Spleen (tissue), 11 donors: ENCODE measurements at regions not wholly inside any gene's neighbourhood (a gene's known extent, or its start where the extent isn't known, plus 50 kb on each side); places are given as distances from the start of the nearest gene placed in this dataset.
A peak's percentile ranks its signal among the peaks of the same experiment; 100 is the strongest.

Experiments used
- DNase-seq: peaks from one replicate; pipeline ENCODE4 v3.0.0-alpha.2; 2020
- H3K27ac ChIP-seq, 8 donors: fragments of 200-600 bp; sonication (generic) in 7 of 8; 1 replicate in 4 of 8; 2 replicates in 4 of 8; pipeline versions ENCODE4 v1.5.0 to v1.8.0; 2016 to 2021; ENCODE audit warnings: inconsistent platforms in 4 of 8, mild to moderate bottlenecking in 4 of 8, moderate library complexity in 1 of 8
- H3K27me3 ChIP-seq, 7 donors: fragments of 200-600 bp; sonication (generic) in 6 of 7; replicated peaks in 1 of 7; 1 replicate in 4 of 7; 2 replicates in 3 of 7; pipeline versions ENCODE4 v1.5.0 to v1.8.0; 2016 to 2021; ENCODE audit warnings: inconsistent platforms in 3 of 7, mild to moderate bottlenecking in 1 of 7
- H3K36me3 ChIP-seq, 6 donors: fragments of 200-600 bp; sonication (generic) in 5 of 6; 1 replicate in 4 of 6; 2 replicates in 2 of 6; pipeline versions ENCODE4 v1.5.0 to v1.8.0; 2016 to 2021; ENCODE audit warnings: inconsistent platforms in 2 of 6
- H3K4me1 ChIP-seq, 6 donors: fragments of 200-600 bp; sonication (generic) in 5 of 6; 1 replicate in 3 of 6; 2 replicates in 3 of 6; pipeline versions ENCODE4 v1.5.0 to v1.8.0; 2016 to 2021; ENCODE audit warnings: inconsistent platforms in 3 of 6
- H3K4me3 ChIP-seq, 8 donors: fragments of 200-600 bp; sonication (generic) in 7 of 8; 1 replicate in 4 of 8; 2 replicates in 4 of 8; pipeline versions ENCODE4 v1.5.0 to v1.8.0; 2016 to 2021; ENCODE audit warnings: inconsistent platforms in 4 of 8, mild to moderate bottlenecking in 4 of 8, moderate library complexity in 2 of 8
- H3K9me3 ChIP-seq, 8 donors: fragments of 200-600 bp; sonication (generic) in 7 of 8; 1 replicate in 4 of 8; 2 replicates in 4 of 8; pipeline versions ENCODE4 v1.5.0 to v1.8.0; 2016 to 2021; ENCODE audit warnings: inconsistent platforms in 4 of 8
- CTCF ChIP-seq, 11 experiments: fragments of 200-600 bp in 7 of 11; fragments of 450-650 bp in 4 of 11; sonication (generic) in 4 of 11; IDR thresholded peaks in 8 of 11; conservative IDR thresholded peaks in 3 of 11; 1 replicate in 7 of 11; 2 replicates in 4 of 11; pipeline versions ENCODE4 v1.4.0 to v1.8.0; 2016 to 2021; ENCODE audit warnings: antibody characterized with exemption in 11 of 11, inconsistent platforms in 4 of 11, mild to moderate bottlenecking in 1 of 11
- POLR2A ChIP-seq, 3 donors: fragments of 450-650 bp; IDR thresholded peaks; one replicate each; pipeline ENCODE4 v1.5.1; 2017; ENCODE audit warnings: antibody characterized with exemption in 3 of 3, mild to moderate bottlenecking in 1 of 3
- POLR2AphosphoS5 ChIP-seq, 3 donors: sonication (generic); formaldehyde crosslinking; IDR thresholded peaks; one replicate each; pipeline ENCODE4 v1.5.1; 2017; ENCODE audit warnings: antibody characterized with exemption in 3 of 3
- WGBS, 5 donors: extraction: QIAGEN DNeasy Blood & Tissue Kit in 3 of 5; methylation state at CpG; one replicate each; pipeline versions ENCODE4 v1.1.5 to v1.1.7; 2013 to 2018; 5-methylcytosine and 5-hydroxymethylcytosine counted together
- intact Hi-C: fragments of 100-400 bp; cut with DNase I; formaldehyde crosslinking; loops from one replicate; pipeline ENCODE4 v1.15.0; 2023; ENCODE audit warnings: low total_unique reads
- donor health status: healthy with polysubstance abuse.
- donor health status: DM: no; HTN: no; CAD: no; lungs with moderate emphysema.
- donor health status: DM: no; HTN: no; CAD: no.
- donor health status: Bipolar disorder and iron deficiency.
- donor health status: healthy.
- donor health status: DM: no; HTN: no; CAD: no.
- donor health status: DM: yes; HTN: yes; CAD: no.

- DNase-seq, result no peak
- intact Hi-C loops, result no loop called here
- Histone ChIP-seq H3K27ac (no peak overlapping the region), H3K36me3 (no peaks in the 10 kb centered on the region), H3K27me3 (no peaks in the 10 kb centered on the region), H3K4me3 (no peak overlapping the region), H3K4me1 (peaks cover 0 to 3% (median 0%) of the 10 kb centered on the region in 6 donors), H3K9me3 (peaks cover 0 to 4% (median 0%) of the 10 kb centered on the region in 8 donors)
- TF ChIP-seq CTCF (IDR thresholded peaks at IDR 0.05 in 8 of 11, conservative IDR thresholded peaks at IDR 0.05 in 3 of 11) (no peak), POLR2AphosphoS5 (IDR thresholded peaks at IDR 0.05) (no peak), POLR2A (IDR thresholded peaks at IDR 0.05) (no peak)
- 48 to 93% (median 64%) methylated on average over 2 of the region's 2 CpGs for whole genome bisulfite sequencing, 5 donors
These were observed 729.6 kb upstream of the PTBP2 start for GRCh38 chr1:95991787-95992520.

GRCh38 chr1:95994643-95995042 is 726.9 kb upstream of the PTBP2 start:
- intact Hi-C loops, result no loop called here
- Histone ChIP-seq H3K4me1 (peaks cover 0 to 3% (median 0%) of the 10 kb centered on the region in 6 donors), H3K9me3 (peaks cover 0 to 6% (median 0%) of the 10 kb centered on the region in 8 donors), H3K27me3 (no peaks in the 10 kb centered on the region), H3K36me3 (no peaks in the 10 kb centered on the region), H3K27ac (no peak overlapping the region), H3K4me3 (peak overlapping the region in 1 of 8 donors; percentile 10)
- 21 to 62% (median 29%) methylated on average over 1 of the region's 1 CpG for WGBS, 5 donors
- no peak for TF ChIP-seq CTCF (IDR thresholded peaks at IDR 0.05 in 8 of 11, conservative IDR thresholded peaks at IDR 0.05 in 3 of 11)
- TF ChIP-seq POLR2A (IDR thresholded peaks at IDR 0.05), result no peak
- TF ChIP-seq POLR2AphosphoS5 (IDR thresholded peaks at IDR 0.05), result no peak
- DNase-seq, result no peak

DNA sequence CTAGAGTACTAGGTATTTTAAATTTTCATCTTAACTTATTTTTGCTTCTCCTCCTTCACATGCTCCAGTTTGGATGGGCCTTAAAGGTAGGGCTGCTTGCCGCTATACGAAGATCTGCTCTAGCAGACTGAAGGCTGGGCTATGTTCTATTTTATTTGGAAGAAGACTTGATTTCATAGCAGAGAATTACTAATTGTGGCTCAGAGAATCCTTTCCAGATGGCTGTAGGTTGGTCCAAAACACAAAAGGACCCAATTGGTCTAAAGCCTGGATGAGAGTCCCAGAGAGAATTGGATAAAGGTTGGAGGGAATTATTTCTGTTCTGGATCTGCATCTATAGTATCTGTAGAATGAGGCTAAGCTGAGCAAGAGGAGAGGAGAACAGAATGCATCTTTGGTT is 719.4 kb upstream of the PTBP2 start:
- Histone ChIP-seq H3K9me3 (peaks cover 0 to 6% (median 0%) of the 10 kb centered on the region in 8 donors), H3K4me3 (no peak overlapping the region), H3K27me3 (no peaks in the 10 kb centered on the region), H3K36me3 (no peaks in the 10 kb centered on the region), H3K4me1 (no peaks in the 10 kb centered on the region), H3K27ac (no peak overlapping the region)
- no peak for TF ChIP-seq POLR2AphosphoS5 (IDR thresholded peaks at IDR 0.05)
- no peak for TF ChIP-seq POLR2A (IDR thresholded peaks at IDR 0.05)
- TF ChIP-seq CTCF (IDR thresholded peaks at IDR 0.05 in 8 of 11, conservative IDR thresholded peaks at IDR 0.05 in 3 of 11), result no peak
- 88 to 98% (median 93%) methylated on average over 2 of the region's 2 CpGs for WGBS, 5 donors
- DNase-seq, result no peak
- intact Hi-C loops, result no loop called here
